Astrocyte (in vitro differentiated cells and primary cell): ENCODE measurements at regions not wholly inside any gene's neighbourhood (a gene's known extent, or its start where the extent isn't known, plus 50 kb on each side); places are given as distances from the start of the nearest gene placed in this dataset.
A peak's percentile ranks its signal among the peaks of the same experiment; 100 is the strongest.

Experiments
- EZH2 ChIP-seq: IDR thresholded peaks from 2 replicates; pipeline ENCODE4 v1.6.1; 2012; ENCODE audit warnings: mild to moderate bottlenecking, low read length, inconsistent platforms; ENCODE audit not compliant: insufficient read depth
- TF ChIP-seq, protein P1 (sequence below): IDR thresholded peaks from 2 replicates; pipeline ENCODE4 v1.5.1; 2011; ENCODE audit warnings: low read depth, mild to moderate bottlenecking, inconsistent platforms, low read length, moderate library complexity; ENCODE audit not compliant: insufficient read depth

DNA sequence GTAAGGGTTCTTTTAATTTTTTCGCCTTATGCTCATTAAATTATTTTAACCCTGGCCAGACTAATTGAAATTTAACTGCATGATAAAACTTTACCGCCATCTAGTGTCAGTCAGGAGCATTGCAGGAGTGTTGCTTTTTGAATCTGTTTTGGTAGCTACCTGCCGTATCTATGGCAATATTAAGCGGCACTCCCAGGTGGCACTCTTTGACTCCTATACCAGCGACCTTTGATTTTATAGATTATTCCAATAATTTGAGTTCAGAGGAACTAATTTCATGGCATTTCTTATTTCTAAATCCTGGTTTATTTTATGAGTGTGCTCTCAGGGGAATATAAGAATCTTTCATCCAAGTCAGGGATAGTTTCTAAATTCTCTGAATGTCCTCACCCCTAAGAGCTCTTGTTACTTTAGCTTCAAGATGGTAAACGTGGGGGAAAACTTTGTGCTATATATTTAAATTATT, 198.9 kb downstream of the REEP3 start:
- no peak for TF ChIP-seq EZH2
- TF ChIP-seq, protein P1, sequence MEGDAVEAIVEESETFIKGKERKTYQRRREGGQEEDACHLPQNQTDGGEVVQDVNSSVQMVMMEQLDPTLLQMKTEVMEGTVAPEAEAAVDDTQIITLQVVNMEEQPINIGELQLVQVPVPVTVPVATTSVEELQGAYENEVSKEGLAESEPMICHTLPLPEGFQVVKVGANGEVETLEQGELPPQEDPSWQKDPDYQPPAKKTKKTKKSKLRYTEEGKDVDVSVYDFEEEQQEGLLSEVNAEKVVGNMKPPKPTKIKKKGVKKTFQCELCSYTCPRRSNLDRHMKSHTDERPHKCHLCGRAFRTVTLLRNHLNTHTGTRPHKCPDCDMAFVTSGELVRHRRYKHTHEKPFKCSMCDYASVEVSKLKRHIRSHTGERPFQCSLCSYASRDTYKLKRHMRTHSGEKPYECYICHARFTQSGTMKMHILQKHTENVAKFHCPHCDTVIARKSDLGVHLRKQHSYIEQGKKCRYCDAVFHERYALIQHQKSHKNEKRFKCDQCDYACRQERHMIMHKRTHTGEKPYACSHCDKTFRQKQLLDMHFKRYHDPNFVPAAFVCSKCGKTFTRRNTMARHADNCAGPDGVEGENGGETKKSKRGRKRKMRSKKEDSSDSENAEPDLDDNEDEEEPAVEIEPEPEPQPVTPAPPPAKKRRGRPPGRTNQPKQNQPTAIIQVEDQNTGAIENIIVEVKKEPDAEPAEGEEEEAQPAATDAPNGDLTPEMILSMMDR = peak; percentile 99
